ENCODE measurements at regions not wholly inside any gene's neighbourhood (a gene's known extent, or its start where the extent isn't known, plus 50 kb on each side); places are given as distances from the start of the nearest gene placed in this dataset.
"Not testable (repeated sequence)": the region's sequence is repeated elsewhere in the genome, so short reads cannot be mapped to it uniquely, and the experiment has no call there.

- TF ChIP-seq CTCF (IDR thresholded peaks at IDR 0.05): no peak
- TF ChIP-seq POLR2A (IDR thresholded peaks at IDR 0.05): no peak
- Histone ChIP-seq H3K4me3 (no peak overlapping the region), H3K27ac (no peak overlapping the region), H3K36me3 (no peaks in the 10 kb centered on the region), H3K27me3 (no peaks in the 10 kb centered on the region), H3K4me1 (no peaks in the 10 kb centered on the region), H3K9me3 (no peaks in the 10 kb centered on the region)
- no peak for DNase-seq
These were observed 107.6 kb downstream of the ATXN3L start for GRCh38 chrX:13212191-13212651.

DNA sequence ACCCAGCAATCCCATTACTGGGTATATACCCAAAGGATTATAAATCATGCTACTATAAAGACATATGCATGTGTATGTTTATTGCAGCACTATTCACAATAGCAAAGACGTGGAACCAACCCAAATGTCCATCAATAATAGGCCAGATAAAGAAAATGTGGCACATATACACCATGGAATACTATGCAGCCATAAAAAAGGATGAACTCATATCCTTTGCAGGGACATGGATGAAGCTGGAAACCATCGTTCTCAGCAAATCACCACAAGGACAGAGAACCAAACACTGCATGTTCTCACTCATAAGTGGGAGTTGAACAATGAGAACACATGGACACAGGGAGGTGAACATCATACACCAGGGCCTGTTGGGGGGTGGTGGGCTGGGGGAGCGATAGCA, 109.7 kb downstream of the ATXN3L start:
- not testable (repeated sequence) for H3K9me3 ChIP-seq, H3K27me3 ChIP-seq, DNase-seq, H3K4me1 ChIP-seq, H3K4me3 ChIP-seq, H3K27ac ChIP-seq, H3K36me3 ChIP-seq

DNA sequence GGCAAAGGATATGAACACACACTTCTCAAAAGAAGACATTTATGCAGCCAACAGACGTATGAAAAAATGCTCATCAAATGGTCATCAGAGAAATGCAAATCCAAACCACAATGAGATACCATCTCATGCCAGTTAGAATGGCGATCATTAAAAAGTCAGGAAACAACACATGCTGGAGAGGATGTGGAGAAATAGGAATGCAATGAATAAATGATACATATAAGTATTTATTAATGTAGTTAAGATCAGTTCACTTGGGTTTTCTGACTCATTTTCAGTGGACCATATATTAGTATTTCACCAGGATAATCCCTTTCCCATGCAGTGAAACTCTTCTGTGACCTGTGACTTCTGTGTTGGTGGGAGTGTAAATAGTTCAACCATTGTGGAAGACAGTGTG, 110.1 kb downstream of the ATXN3L start:
- not testable (repeated sequence) for H3K4me1 ChIP-seq, H3K27me3 ChIP-seq, H3K27ac ChIP-seq, H3K4me3 ChIP-seq, DNase-seq, H3K9me3 ChIP-seq, H3K36me3 ChIP-seq

- Histone ChIP-seq H3K4me1 (no peaks in the 10 kb centered on the region), H3K27ac (no peak overlapping the region), H3K4me3 (no peak overlapping the region), H3K27me3 (no peaks in the 10 kb centered on the region), H3K36me3 (no peaks in the 10 kb centered on the region), H3K9me3 (no peaks in the 10 kb centered on the region)
- no peak for DNase-seq
- TF ChIP-seq CTCF (IDR thresholded peaks at IDR 0.05) (no peak), POLR2A (IDR thresholded peaks at IDR 0.05) (no peak)
These were observed 111.4 kb downstream of the ATXN3L start for GRCh38 chrX:13208281-13208935.

GRCh38 chrX:13203271-13203670, 116.6 kb downstream of the ATXN3L start:
- no peak overlapping the region for H3K27ac ChIP-seq
- no peak for DNase-seq
- H3K36me3 ChIP-seq: no peaks in the 10 kb centered on the region
- no peaks in the 10 kb centered on the region for H3K4me1 ChIP-seq
- TF ChIP-seq POLR2A (IDR thresholded peaks at IDR 0.05) (no peak), CTCF (IDR thresholded peaks at IDR 0.05) (no peak)
- H3K9me3 ChIP-seq: no peaks in the 10 kb centered on the region
- H3K4me3 ChIP-seq: no peak overlapping the region
- no peaks in the 10 kb centered on the region for H3K27me3 ChIP-seq

GRCh38 chrX:13201605-13202219, 118.1 kb downstream of the ATXN3L start:
- no peaks in the 10 kb centered on the region for H3K27me3 ChIP-seq
- H3K9me3 ChIP-seq: no peaks in the 10 kb centered on the region
- no peak for DNase-seq
- no peak overlapping the region for H3K4me3 ChIP-seq
- no peak overlapping the region for H3K27ac ChIP-seq
- H3K36me3 ChIP-seq: no peaks in the 10 kb centered on the region
- TF ChIP-seq CTCF (IDR thresholded peaks at IDR 0.05) (no peak), POLR2A (IDR thresholded peaks at IDR 0.05) (no peak)
- no peaks in the 10 kb centered on the region for H3K4me1 ChIP-seq

- DNase-seq: no peak
- TF ChIP-seq POLR2A (IDR thresholded peaks at IDR 0.05): no peak
- TF ChIP-seq CTCF (IDR thresholded peaks at IDR 0.05): no peak
These were observed 119.5 kb downstream of the ATXN3L start for GRCh38 chrX:13200398-13200797.

More at GRCh38 chrX:13200398-13200797, 119.5 kb downstream of the ATXN3L start:
- Histone ChIP-seq H3K27me3 (no peaks in the 10 kb centered on the region), H3K4me1 (no peaks in the 10 kb centered on the region), H3K36me3 (no peaks in the 10 kb centered on the region), H3K4me3 (no peak overlapping the region), H3K9me3 (no peaks in the 10 kb centered on the region), H3K27ac (no peak overlapping the region)
